HFFc6 (cell line): ENCODE measurements at regions not wholly inside any gene's neighbourhood (a gene's known extent, or its start where the extent isn't known, plus 50 kb on each side); places are given as distances from the start of the nearest gene placed in this dataset.
A peak's percentile ranks its signal among the peaks of the same experiment; 100 is the strongest.

Experiments used
- DNase-seq: peaks from one replicate; pipeline ENCODE4 v3.0.0-alpha.2; 2018
- H3K27ac Mint-ChIP-seq: 2 replicates; pipeline ENCODE4 v1.8.0; 2020; ENCODE audit warnings: mild to moderate bottlenecking, mixed read lengths
- H3K27me3 Mint-ChIP-seq: 2 replicates; pipeline ENCODE4 v1.8.0; 2021; ENCODE audit warnings: mild to moderate bottlenecking, moderate library complexity, mixed read lengths; ENCODE audit not compliant: insufficient read depth
- H3K36me3 Mint-ChIP-seq: 2 replicates; pipeline ENCODE4 v1.8.0; 2021; ENCODE audit warnings: low read depth, mixed read lengths
- H3K4me1 Mint-ChIP-seq: 2 replicates; pipeline ENCODE4 v1.8.0; 2020; ENCODE audit warnings: low read depth, mixed read lengths
- H3K4me3 Mint-ChIP-seq: 2 replicates; pipeline ENCODE4 v1.8.0; 2020; ENCODE audit warnings: mild to moderate bottlenecking, moderate library complexity, mixed read lengths
- H3K9me3 Mint-ChIP-seq: 2 replicates; pipeline ENCODE4 v1.8.0; 2020; ENCODE audit warnings: mild to moderate bottlenecking, mixed read lengths
- TF ChIP-seq, protein P1 (sequence below): fragments of 200-600 bp; sonication (generic); IDR thresholded peaks from 2 replicates; pipeline ENCODE4 v1.5.0; 2021; ENCODE audit warnings: antibody characterized with exemption, mild to moderate bottlenecking

DNA sequence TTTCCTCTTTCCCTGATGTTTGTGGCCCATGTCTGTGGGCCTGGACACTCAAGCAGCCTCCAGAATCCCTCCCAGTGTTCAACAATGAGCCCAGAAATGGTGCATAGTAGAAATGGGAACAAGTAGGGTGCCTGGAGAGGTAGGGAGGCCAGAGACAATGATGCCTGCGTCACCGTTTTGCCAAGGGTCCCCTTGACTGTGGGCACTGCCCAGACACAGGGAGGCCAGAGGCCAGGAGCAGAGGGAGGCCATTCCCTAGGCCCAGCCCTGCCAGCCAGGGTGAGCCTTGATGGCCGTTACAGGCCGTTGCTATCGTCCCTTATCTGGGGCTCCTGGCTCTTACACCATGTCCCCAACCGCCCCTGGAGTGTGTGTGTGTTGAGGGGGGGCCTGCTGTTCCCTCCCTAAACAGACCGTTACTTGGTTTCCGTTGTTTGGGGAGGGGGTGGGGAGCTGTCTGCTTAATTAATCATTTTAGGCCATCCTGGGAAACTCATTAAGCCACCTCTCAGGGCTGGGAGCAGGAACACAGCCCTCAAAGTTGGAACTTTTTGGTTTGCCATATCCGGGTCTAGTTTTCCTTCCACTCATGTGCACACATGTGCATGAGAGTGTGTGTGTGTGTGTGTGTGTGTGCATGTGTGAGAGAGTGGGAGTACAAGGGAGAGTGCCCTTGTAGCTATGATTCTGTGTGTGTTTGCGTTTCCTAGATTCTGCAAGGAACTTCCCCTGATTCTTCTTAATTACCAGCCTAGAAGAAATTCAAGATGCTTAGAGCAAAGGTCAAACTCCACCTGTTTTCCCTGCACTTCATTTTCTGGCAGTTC, 135.2 kb upstream of the HAAO start:
- H3K9me3 Mint-ChIP-seq, result no peaks in the 10 kb centered on the region
- peaks cover 60% of the 10 kb centered on the region for H3K4me1 Mint-ChIP-seq
- TF ChIP-seq, protein P1, sequence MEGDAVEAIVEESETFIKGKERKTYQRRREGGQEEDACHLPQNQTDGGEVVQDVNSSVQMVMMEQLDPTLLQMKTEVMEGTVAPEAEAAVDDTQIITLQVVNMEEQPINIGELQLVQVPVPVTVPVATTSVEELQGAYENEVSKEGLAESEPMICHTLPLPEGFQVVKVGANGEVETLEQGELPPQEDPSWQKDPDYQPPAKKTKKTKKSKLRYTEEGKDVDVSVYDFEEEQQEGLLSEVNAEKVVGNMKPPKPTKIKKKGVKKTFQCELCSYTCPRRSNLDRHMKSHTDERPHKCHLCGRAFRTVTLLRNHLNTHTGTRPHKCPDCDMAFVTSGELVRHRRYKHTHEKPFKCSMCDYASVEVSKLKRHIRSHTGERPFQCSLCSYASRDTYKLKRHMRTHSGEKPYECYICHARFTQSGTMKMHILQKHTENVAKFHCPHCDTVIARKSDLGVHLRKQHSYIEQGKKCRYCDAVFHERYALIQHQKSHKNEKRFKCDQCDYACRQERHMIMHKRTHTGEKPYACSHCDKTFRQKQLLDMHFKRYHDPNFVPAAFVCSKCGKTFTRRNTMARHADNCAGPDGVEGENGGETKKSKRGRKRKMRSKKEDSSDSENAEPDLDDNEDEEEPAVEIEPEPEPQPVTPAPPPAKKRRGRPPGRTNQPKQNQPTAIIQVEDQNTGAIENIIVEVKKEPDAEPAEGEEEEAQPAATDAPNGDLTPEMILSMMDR, result no peak
- DNase-seq, result no peak
- no peak overlapping the region for H3K4me3 Mint-ChIP-seq
- H3K27me3 Mint-ChIP-seq, result peaks cover 2% of the 10 kb centered on the region; the same call in 1 of the 2 replicates
- no peaks in the 10 kb centered on the region for H3K36me3 Mint-ChIP-seq
- no peak overlapping the region; the same call in 1 of the 2 replicates for H3K27ac Mint-ChIP-seq

DNA sequence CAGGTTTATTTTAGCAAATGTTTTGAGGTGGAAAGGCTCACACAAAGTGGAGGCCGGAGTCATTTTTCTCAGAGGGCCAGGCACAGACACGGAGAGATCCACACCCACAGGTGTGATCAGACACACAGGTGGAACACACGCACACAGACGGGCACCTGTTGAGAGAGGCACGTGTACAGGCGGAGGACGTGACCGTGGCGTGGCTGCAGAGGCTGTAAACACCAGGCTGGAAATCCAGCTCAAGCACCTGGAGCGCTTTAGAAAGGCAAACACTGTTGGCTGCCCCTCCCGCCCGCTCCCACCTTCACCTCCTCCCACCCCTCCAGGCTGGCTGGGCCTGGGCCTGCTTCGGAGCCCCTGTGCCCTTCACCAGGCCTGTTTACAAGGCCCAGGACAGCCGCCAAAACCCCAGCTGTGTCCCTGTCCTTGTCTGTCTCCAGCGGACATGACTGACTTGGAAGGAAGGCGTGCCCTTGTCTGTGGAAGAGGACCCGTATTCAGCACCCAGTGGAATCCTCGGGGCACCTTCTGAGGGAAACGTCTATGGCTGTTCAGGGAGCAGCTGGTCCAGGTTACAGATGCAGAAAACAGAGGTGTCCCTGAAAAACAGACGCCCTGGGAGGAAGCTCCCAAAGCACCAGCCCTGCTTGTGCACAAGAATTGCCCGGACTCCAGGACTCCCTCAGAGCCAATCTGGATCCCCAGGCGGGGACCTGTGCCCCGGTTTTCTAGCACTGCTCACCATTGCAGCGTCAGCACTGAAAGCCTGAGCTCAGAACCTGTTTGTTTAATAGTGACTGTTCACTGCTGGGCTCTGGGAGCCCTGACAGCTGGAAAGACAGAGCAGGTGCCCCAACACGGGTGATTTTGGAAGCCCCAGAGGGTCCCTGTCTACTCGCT, 134.3 kb upstream of the HAAO start:
- Mint-ChIP-seq H3K27ac (peak overlapping the region; percentile 100), H3K9me3 (no peaks in the 10 kb centered on the region), H3K4me3 (no peak overlapping the region), H3K36me3 (no peaks in the 10 kb centered on the region), H3K27me3 (peaks cover 4% of the 10 kb centered on the region), H3K4me1 (peaks cover 62% of the 10 kb centered on the region)
- TF ChIP-seq, protein P1, result no peak
- no peak for DNase-seq

DNA sequence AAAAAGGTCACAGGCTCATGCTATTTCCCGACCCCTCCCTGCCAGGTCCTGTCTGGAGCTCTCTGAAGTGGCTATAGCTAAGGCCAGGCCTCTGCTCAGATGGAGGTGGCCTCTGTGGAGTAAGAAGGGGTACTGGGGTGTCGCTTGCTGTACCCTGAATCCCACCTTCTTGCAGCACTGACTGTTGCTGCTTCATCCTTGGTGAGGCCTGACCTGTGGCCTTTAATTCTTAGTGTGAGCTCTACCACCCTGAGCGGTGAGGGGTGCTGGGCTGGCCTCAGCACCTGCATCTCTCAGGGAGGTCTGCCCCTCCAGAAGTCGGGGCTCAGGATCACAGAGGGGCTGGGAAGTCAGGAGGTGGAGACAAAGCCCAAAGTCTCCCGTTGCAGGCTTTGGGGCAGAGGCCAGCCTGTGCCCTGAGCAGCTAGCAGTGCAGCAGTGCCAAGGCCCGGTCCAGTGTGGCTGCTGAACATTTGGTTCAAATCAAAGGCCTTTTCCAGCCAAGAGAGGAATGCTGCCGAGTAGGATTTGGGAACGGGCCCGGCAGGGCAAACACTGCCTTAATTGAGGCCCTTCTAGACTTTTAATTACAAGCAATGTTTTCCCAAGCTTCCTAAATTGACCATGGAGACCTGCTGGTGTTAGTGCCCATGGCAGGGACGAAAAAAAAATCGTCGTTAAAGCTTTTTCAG, 133.5 kb upstream of the HAAO start:
- TF ChIP-seq, protein P1, result no peak
- Mint-ChIP-seq H3K4me1 (peaks cover 61% of the 10 kb centered on the region), H3K27me3 (peaks cover 4% of the 10 kb centered on the region), H3K27ac (peak overlapping the region; percentile 100), H3K9me3 (no peaks in the 10 kb centered on the region), H3K4me3 (no peak overlapping the region; the same call in 1 of the 2 replicates), H3K36me3 (no peaks in the 10 kb centered on the region)
- no peak for DNase-seq

DNA sequence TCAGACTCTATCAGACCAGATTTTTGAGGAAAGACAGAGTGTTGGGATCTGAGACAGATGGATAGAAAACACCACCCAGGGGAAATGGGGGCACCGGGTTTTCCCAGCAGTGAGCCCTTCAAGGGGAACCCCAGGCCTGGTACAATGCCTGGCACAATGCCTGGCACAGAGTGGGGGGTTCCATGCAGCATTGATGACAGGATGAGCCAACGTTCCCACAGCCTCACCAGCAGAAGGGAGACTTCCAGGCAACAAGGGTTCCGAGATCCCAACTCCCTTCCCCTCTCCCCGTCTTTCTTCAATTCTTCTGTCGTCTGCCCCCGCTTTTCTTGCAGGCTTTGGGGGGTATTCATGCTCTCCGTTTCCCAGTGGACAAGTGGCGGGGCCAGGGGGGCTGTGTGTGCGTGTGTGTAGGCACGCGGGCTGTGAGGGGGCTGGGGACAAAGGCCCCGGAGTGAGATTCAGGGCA, 132.1 kb upstream of the HAAO start:
- H3K4me3 Mint-ChIP-seq, result peak overlapping the region; percentile 88
- H3K27ac Mint-ChIP-seq, result peak overlapping the region; percentile 100
- no peaks in the 10 kb centered on the region for H3K36me3 Mint-ChIP-seq
- H3K27me3 Mint-ChIP-seq, result peaks cover 4% of the 10 kb centered on the region
- peaks cover 54% of the 10 kb centered on the region for H3K4me1 Mint-ChIP-seq
- no peaks in the 10 kb centered on the region for H3K9me3 Mint-ChIP-seq
- DNase-seq, result no peak
- TF ChIP-seq, protein P1, result no peak
